ENCODE measurements at regions not wholly inside any gene's neighbourhood (a gene's known extent, or its start where the extent isn't known, plus 50 kb on each side); places are given as distances from the start of the nearest gene placed in this dataset.
"Not testable (repeated sequence)": the region's sequence is repeated elsewhere in the genome, so short reads cannot be mapped to it uniquely, and the experiment has no call there.

DNA sequence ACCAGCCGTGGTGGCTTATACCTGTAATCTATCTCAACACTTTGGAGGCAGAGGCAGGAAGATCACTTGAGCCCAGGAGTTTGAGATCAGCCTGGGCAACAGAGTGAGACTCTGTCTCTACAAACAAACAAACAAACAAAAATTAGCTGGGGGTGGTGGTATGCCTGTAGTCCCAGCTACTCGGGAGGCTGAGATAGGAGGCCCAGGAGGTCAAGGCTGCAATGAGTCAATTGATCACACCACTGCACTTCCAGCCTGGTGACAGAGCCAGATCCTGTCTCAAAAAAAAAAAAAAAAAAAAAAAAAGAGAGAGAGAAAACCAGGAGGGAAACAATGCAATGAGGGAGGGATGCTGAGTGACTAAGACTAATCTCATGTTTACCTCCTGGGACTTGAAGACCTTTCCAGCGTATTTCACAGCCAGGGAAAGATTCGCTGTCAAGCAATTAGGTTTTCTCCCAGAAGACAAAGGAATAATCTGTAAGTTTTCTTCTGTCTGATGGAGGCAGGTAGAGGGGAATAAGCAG, 51.1 kb upstream of the MIER3 start:
- no peak for DNase-seq (ENCODE audit: low read depth in 2 of 3, low spot score in 1 of 3)

DNA sequence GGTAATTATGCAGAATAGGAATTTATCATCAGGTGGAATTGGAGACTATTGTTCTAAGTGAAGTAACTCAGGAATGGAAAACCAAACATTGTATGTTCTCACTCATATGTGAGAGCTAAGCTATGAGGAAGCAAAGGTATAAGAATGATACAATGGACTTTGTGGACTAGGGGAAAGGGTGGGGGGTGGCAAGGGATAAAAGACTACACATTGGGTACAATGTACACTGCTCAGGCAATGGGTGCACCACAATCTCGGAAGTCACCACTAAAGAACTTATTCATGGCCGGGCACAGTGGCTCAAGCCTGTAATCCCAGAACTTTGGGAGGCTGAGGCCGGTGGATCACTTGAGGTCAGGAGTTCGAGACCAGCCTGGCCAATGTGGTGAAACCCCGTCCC, 51.6 kb upstream of the MIER3 start:
- DNase-seq (ENCODE audit: low read depth in 2 of 3, low spot score in 1 of 3): not testable (repeated sequence)

DNA sequence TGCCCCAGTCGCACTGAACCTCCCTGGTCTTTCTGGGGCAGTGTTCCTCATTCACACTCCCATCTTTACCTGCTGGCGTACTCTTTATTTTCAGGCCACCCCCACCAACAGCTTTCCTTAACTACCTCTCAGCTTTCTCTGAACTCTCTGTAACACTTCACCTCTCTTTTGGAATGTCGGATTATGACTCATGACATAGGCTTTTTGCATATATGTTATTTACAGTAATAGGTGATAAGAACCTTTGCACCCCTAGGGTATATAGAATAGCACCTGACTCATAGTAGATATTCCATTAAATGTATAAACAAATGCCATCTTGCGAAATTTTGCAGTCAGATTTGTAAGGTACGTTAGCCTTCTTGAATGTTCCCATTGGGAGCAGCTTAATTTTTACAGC, 52.9 kb upstream of the MIER3 start:
- no peak for DNase-seq (ENCODE audit: low read depth in 2 of 3, low spot score in 1 of 3)

DNA sequence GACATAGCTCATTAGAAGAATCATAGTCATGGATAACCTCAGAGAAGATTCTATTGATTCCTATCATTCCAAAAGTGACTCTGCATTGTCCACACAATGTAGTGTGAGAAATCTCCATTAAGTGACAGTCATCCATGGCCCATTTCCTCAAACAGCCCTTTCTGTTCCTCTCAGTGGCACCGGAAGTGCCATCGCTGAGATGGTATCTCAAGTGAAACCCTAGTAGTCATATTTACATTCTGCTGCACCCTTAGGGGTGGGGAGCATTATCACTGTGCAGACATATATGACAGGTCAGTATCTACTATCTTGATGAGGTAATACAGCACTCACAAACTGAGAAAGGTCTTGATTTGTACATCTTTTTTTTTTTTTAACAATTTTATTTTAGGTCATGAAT, 55.4 kb upstream of the MIER3 start:
- no peak for DNase-seq (ENCODE audit: low read depth in 2 of 3, low spot score in 1 of 3)

DNA sequence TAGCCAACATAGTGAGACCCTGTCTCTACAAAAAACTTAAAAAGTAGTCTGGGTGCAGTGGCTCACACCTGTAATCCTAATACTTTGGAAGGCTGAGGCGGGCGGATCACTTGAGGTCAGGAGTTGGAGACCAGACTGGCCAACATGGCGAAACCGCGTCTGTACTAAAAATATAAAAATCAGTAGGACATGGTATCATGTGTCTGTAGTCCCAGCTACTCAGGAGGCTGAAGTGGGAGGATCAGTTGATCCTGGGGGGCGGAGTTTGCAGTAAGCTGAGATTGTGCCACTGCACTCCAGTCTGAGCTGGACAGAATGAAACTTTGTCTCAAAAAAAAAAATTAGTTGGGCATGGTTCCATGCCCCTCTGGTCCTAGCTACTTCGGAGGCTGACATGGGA, 57.9 kb upstream of the MIER3 start:
- no peak for DNase-seq (ENCODE audit: low read depth in 2 of 3, low spot score in 1 of 3)

DNA sequence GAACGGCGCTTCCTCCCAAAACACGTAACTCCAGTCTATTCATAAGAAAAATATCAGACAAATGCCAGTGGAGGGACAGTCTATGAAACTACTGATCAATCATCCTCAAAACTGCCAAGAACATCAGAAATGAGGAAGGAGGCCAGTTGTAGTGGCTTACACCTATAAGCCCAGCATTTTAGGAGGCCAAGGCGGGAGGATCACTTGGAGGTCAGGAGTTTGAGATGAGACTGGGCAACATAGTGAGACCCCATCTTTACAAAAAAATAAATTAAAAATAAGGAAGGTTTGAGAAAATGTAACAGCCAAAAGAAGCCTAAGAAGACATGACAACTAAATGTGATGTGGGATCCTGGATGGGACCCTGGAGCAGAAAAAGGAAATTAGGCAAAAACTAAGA, 58.9 kb upstream of the MIER3 start:
- no peak for DNase-seq (ENCODE audit: low read depth in 2 of 3, low spot score in 1 of 3)

DNA sequence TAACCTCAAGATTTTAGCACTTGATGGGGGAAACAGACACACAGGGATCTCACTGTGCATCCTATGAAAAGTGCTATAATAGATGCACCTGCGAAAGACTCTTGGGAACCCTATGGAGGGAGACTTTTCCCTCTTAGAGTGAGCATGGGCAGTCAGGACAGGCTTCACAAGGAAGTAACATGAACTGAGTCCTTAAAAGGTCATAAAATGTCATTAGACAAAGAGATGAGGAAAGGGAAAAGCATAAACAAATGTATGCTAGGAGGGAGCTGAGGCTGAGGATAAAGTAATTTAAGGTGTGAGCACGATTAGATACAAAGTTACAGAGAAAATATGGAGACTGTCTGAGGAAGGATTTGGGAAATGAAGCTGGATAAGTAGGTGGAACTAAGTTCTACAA, 60.6 kb upstream of the MIER3 start:
- no peak for DNase-seq (ENCODE audit: low read depth in 2 of 3, low spot score in 1 of 3)

DNA sequence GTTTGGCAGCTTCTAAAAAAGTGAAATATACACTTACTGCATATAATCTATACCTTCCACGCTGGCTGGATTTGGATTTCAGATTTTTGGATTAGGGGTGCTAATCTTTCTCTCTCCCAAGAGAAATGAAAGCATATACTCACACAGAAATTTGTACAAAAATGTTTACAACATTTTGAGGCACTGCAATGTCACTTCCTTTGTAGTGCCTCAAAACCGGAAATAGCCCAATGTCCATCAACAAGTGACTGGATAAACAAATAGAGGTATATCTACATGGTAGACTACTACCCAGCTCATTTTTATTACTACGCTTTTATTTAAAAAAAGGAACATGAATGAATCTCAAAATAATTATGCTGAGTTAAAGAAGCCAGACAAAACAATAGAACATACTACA, 74.0 kb upstream of the MIER3 start:
- no peak for DNase-seq (ENCODE audit: low read depth in 2 of 3, low spot score in 1 of 3)

DNA sequence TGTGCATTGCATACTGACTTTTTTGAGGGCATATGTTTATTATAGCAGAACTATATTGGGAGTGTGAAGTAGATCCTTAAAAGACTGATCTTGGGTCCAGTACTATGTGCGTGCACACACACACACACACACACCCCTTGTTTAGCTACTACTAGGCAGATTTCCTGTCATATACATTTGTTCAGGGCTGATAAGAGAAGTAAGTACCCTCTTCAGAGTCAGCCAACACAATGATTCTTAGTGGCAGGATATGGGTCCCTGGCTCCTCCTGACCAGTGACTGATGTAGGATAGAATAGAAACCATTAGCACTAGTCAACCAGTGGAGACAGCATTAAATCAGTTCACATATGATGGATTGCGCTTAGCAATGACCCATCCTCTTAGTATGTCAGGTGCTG, 76.2 kb upstream of the MIER3 start:
- DNase-seq (ENCODE audit: low read depth in 2 of 3, low spot score in 1 of 3): no peak

DNA sequence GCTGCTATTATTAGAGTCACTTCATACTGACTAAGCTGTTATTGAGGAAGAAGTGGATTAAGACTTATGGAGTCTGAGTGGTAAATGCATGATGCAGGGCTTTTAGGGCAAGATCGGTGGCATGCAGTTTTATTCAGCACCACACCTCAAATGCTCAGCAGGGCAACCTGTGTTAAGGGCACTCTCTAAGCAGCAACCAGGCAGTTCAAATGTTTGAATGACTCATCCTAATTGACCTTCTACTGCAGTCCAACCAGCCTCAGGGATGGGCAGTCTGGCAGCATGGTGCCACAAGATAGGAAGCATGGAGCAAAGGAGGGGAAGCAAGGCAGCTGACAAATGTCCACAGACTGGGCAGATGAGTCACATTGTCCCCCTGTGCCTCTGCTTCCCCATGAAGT, 80.2 kb upstream of the MIER3 start:
- no peak for DNase-seq (ENCODE audit: low read depth in 2 of 3, low spot score in 1 of 3)

DNA sequence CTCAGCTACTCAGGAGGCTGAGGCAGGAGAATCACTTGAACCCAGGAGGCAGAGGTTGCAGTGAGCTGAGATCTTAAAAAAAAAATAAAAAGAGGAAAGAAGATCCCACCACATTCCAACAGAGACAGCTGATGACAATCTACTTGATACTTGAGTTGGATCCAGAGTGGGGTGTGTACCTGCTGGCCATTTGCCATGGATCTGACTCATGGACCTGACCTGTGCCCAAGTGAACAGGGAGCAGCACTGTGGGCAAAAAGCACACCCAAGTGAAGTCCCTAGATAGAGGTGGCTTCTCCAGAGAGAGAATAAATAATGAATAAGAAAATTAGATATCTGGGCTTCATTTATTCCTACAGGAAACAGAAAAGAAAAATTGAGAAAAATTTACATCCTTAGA, 81.2 kb upstream of the MIER3 start:
- DNase-seq (ENCODE audit: low read depth in 2 of 3, low spot score in 1 of 3): no peak

DNA sequence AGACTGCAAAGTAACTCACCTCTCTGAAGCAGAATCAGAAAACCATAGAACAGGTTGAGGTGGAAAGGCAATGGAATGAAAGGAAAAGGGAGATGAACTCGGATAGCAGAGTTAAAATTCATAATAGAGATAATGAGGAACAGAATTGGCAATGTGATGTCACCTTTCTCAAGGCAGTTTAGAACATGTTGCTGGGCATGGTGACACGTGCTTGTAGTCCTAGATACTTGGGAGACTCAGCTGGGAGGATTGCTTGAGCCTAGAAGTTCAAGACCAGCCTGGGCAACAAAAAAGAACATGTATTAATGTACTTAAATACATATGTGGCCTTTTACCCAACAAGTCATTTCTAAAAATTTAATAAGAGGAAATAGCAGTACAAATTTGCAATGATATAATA, 81.6 kb upstream of the MIER3 start:
- DNase-seq (ENCODE audit: low read depth in 2 of 3, low spot score in 1 of 3): no peak

DNA sequence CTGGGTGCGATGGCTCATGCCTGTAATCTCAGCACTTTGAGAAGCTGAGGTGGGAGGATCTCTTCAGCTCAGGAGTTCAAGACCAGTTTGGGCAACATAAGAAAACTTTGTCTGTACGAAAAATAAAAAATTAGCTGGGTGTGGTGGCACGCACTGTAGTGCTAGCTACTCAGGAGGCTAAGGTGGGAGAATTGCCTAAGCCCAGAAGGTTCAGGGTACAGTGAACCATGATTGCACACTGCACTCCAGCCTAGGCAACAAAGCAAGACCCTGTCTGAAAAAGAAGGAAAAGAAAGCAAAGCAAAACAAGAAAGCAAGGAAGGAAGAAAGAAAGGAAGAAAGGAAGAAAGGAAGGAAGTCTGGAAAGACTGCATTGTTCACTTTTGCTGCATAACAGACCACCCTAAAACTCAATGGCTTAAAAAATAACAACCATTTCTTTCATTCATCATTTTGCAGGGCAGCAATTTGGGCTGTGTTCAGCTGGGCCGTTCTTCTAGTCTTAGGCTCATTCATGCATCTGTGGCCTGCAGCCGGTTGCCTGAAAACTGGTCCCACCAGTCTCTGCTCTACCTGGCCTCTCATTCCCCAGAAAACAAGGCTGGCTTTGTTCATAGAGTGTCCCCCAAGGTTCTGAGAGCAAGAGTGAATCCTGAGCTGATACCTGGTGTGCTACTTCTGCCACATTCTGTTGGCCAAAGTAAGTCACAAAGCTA, 82.4 kb upstream of the MIER3 start:
- DNase-seq (ENCODE audit: low read depth in 2 of 3, low spot score in 1 of 3): no peak

DNA sequence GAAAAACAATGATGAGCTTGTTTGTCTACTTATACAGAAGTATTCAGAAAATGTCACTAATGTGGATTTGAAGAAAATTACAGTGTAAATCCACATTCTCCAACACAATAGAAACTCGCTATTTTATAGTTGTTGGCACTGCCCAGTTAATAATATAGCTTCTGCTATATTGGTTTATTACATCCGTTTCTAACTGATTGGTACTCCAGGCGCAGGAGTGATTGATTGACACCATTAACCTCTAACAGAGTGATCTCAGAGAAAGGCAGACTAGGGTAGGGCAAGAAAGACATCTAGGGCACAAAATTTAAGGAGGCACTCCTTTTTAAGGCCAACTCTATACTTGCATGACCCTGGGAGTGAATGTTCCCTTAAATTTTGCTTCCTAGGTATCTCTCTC, 84.0 kb upstream of the MIER3 start:
- no peak for DNase-seq (ENCODE audit: low read depth in 2 of 3, low spot score in 1 of 3)

DNA sequence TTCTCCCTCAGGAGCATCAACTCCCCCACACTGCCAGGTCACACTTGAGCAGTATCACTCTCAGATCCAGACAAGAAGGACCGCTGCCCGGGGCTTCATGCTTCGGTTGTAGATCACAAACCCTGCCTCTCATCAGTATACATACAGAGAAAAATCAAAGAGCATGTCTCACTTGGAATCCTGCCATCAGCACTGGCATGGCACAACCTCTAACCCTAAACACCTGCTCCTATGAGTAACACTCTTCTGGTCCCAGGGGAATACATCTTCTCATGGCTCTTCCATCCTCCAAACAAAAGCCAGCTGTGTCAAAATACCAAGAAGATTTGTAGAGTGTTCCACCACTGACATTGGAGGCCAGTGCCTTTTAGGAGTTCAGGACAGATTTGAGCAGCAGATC, 84.8 kb upstream of the MIER3 start:
- DNase-seq (ENCODE audit: low read depth in 2 of 3, low spot score in 1 of 3): no peak

DNA sequence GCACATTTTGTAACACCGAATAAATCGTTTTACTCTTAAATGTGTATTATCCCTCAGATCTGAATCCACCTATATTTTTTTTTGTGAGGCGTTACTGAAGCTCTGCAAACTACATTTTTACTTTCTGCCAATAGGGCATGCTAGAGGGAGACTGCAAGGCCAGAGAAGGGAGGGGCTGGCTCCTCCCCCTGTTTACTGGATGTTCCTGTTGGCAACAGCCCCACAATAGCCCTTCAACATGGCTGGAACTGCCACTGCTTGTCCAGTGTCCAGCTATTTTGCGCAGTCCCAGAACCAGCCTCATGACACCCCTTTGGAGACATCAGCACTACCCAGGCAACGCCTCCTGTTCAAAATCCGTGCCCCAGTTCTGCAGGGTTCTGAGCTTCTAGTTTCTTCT, 85.4 kb upstream of the MIER3 start:
- no peak for DNase-seq (ENCODE audit: low read depth in 2 of 3, low spot score in 1 of 3)

DNA sequence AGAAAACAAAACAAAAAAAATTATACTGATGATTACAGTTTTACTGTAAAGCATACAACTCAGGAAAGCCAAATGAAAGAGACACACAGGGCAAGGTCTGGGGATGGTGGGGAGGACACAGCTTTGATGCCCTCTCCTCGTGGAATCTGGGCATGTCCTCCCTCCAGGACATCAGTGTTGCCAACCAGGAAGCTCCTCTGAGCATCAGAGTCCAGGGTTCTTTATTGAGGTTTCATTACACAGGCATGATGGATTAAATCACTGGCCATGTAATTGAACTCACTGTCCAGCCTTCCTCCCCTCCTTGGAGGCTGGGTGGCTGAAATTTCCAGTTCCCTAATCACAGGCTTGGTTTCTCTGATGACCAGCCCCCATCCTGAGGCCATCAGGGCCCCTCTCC, 89.6 kb upstream of the MIER3 start:
- DNase-seq (ENCODE audit: low read depth in 2 of 3, low spot score in 1 of 3): no peak

DNA sequence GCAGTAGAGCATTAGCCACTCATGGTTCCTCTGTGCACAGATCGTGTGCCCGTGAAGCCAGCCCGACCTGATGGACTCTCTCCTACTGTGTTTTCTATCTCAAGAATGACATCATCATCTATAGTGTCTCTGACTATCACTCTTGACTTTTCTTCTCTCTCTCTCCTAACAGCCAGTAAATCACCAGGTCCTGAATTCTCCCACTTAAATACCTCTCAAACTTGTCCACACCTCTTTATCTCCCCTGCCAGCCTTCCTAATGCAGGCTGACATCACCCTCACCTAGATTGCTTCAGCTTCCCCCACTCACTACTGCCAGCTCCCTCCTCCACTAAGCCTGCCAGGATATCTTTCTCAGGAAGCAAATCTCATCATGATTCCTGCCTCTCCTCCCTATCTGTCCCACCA, 90.6 kb upstream of the MIER3 start:
- no peak for DNase-seq (ENCODE audit: low read depth in 2 of 3, low spot score in 1 of 3)

DNA sequence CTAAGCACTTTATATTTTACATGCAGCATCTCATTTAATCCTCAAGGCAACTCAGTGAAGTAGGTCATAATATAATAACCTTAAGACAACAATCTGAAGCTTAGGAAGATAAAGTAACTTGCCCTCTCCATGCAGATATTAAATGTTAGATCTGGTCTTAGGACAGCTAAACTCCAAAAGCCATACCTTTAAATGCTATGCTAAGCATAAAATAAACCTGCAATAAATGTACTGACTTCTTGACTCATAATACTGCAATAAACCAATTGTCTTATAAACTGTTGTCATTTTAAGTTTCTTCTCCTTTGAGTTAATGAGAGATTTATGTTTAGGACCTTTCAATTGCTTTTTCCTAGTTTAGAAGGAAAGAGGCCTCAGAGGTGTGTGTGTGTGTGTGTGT, 102.2 kb upstream of the MIER3 start:
- DNase-seq (ENCODE audit: low read depth in 2 of 3, low spot score in 1 of 3): no peak

DNA sequence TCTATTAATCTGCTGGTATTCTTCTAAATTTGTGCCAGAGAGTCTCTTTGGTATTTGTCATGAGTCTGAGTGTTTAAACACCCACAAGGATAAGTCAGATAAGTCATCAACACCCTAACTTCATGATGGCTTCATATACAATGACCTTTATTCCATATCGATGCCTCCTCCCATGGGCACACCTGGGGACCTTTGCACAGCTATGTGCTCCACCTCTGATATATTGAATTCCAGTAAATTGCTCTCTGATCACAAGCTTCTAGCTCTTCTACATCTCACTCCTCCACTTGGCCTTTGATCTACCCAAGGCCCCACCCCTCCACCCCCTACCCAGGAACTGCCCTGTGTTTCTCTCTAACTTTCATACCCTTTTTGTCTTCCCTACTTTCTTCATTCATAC, 102.7 kb upstream of the MIER3 start:
- no peak for DNase-seq (ENCODE audit: low read depth in 2 of 3, low spot score in 1 of 3)

DNA sequence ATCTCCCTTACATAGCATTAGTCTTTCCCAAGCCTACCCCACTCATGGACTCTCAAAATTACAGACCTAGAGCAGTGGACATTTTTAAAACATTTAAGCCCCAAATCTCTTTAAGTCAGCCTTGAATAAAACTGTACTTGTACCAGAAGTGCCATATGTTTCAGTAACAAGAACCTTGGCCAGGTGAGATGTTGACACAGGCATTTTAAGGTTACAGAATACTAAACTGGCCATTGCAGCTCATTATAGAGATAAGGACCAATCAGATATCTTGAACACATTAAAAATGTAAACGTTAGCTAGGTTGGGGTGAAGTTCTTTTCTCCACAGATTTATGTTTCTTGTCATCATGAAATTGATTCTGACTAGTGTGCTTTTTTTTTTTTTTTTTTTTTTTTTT, 103.8 kb upstream of the MIER3 start:
- no peak for DNase-seq (ENCODE audit: low read depth in 2 of 3, low spot score in 1 of 3)

DNA sequence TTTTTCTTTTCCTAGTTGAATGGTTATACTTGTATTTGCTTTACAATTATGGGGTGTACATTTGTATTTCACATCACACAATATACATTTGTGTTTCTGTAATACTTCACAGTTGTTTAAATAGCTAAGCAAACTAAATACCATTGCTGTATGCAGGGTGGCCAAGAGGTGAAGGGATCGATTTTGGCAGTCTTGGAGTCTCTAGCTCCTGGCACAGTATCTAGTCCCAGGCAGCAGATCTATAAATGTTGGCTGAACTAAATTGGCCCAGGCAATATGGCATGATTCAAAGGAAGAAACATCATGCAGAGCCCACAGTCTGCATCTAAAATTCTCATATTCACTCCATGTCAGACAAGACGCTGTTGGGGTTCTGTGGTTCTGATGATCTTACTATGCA, 110.1 kb upstream of the GPBP1 start:
- DNase-seq (ENCODE audit: low read depth in 2 of 3, low spot score in 1 of 3): no peak

DNA sequence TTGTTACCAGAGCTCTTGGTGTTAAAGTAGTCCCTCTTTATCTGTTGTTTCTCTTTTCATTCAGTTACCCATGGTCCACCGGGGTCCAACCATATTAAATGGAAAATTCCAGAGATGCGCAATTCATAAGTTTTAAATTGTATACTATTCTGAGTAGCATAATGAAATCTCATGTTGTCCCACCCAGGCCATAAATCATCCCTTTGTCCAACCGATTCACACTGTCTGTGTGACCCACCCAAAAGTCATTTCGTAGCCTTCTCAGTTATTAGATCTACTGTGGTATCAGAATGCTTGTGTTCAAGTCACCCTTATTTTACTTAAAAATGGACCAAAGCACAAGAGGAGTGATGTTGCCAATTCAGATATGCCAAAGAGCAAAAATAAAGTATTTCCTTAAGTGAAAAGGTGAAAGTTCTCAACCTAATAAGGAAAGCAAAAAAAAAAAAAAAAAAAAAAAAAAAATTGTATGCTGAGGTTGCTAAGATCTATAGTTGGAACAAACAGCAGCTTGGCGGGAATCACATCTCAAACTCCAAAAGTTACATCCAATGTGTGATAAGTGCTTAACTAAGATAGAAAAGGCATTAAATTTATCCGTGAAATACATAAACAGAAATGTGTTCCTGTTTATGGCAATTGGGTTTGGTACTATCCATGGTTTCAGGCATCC, 106.8 kb upstream of the GPBP1 start:
- DNase-seq (ENCODE audit: low read depth in 2 of 3, low spot score in 1 of 3): no peak
